Colonic mucosa (tissue), 4 donors: ENCODE measurements at regions not wholly inside any gene's neighbourhood (a gene's known extent, or its start where the extent isn't known, plus 50 kb on each side); places are given as distances from the start of the nearest gene placed in this dataset.

Source experiments
- DNase-seq: peaks from one replicate; pipeline ENCODE4 v3.0.0-alpha.2; 2020
- H3K27ac ChIP-seq: fragments of 200-600 bp; one replicate; pipeline ENCODE4 v1.8.0; 2021
- H3K27me3 ChIP-seq: fragments of 200-600 bp; one replicate; pipeline ENCODE4 v1.8.0; 2021
- H3K36me3 ChIP-seq: fragments of 200-600 bp; one replicate; pipeline ENCODE4 v1.8.0; 2021
- H3K4me1 ChIP-seq: fragments of 200-600 bp; one replicate; pipeline ENCODE4 v1.8.0; 2021; ENCODE audit warnings: mild to moderate bottlenecking
- H3K4me3 ChIP-seq: fragments of 200-600 bp; one replicate; pipeline ENCODE4 v1.8.0; 2021
- H3K9ac ChIP-seq, 2 donors: one replicate each; pipeline ENCODE4 v1.7.0; 2013; ENCODE audit warnings: control low read depth in 2 of 2, low read depth in 2 of 2, low read length in 2 of 2
- H3K9me3 ChIP-seq: fragments of 200-600 bp; one replicate; pipeline ENCODE4 v1.8.0; 2021
- intact Hi-C: fragments of 100-400 bp; cut with DNase I; formaldehyde crosslinking; loops from one replicate; pipeline ENCODE4 v1.14.1; 2022
- TF ChIP-seq, protein P1 (sequence below): fragments of 200-600 bp; IDR thresholded peaks from one replicate; pipeline ENCODE4 v1.8.0; 2022; ENCODE audit warnings: antibody characterized with exemption, mild to moderate bottlenecking
- donor health status: healthy.
- donor health status: DM: no; HTN: no; CAD: no.
- donor health status: DM: no; HTN: no; CAD: no.

DNA sequence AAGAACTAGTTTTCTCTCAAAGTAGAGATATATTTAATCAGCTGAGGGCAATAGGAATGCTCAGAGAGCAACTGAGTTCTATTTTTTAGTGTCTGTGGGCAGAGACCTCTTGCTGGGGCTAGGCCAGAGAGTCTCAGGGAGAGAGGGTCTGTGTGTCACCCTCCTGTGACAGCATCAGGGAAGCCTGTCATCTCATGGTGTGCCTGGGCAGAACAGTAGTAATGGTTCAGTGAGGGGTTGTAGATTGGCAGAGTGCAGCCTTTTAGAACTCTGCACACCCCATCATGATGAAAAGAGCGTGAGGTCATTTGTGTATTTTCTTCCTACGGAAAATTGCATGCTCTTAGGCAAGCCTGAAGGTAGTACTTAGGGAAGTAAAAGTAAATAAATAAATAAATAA is 1396.5 kb upstream of the AGA start:
- TF ChIP-seq, protein P1, sequence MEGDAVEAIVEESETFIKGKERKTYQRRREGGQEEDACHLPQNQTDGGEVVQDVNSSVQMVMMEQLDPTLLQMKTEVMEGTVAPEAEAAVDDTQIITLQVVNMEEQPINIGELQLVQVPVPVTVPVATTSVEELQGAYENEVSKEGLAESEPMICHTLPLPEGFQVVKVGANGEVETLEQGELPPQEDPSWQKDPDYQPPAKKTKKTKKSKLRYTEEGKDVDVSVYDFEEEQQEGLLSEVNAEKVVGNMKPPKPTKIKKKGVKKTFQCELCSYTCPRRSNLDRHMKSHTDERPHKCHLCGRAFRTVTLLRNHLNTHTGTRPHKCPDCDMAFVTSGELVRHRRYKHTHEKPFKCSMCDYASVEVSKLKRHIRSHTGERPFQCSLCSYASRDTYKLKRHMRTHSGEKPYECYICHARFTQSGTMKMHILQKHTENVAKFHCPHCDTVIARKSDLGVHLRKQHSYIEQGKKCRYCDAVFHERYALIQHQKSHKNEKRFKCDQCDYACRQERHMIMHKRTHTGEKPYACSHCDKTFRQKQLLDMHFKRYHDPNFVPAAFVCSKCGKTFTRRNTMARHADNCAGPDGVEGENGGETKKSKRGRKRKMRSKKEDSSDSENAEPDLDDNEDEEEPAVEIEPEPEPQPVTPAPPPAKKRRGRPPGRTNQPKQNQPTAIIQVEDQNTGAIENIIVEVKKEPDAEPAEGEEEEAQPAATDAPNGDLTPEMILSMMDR: no peak
- Histone ChIP-seq H3K9ac (no peak overlapping the region), H3K9me3 (no peaks in the 10 kb centered on the region), H3K4me1 (no peaks in the 10 kb centered on the region), H3K27me3 (no peaks in the 10 kb centered on the region), H3K4me3 (no peak overlapping the region), H3K36me3 (no peaks in the 10 kb centered on the region), H3K27ac (no peak overlapping the region)
- DNase-seq: no peak
- intact Hi-C loops: no loop called here

DNA sequence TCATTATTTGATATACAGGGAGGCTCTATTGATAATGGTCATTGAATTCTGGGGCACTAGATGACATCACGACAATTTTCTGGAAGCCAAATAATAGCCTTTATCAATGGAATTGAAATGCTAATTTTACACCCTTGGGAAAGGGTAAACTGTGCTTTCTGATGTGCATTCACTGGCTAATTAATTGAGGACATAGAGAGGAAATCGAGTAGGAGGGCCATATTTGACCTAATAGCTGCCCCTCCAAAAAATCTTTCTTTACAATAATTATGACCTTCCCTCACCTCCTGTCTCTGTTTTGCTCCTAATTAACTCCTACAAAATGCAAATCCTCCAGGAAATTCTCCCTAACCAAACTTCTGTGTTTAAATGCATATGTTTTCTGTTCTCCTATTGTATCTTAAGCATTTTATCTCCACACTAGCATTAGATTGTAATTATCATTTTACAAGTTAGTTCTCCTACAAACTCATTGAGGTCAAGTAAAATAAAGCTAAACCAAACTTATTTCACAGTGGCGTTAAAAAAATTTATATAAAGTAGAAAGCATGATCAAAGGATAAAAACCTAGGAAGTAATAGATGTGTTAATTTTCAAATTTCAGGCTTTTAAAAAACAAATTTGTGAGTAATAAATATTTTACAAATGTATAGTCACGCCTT is 1414.0 kb upstream of the AGA start:
- intact Hi-C loops: no loop called here
- Histone ChIP-seq H3K36me3 (no peaks in the 10 kb centered on the region), H3K4me3 (no peak overlapping the region), H3K9me3 (no peaks in the 10 kb centered on the region), H3K27ac (no peak overlapping the region), H3K9ac (no peak overlapping the region), H3K27me3 (no peaks in the 10 kb centered on the region), H3K4me1 (no peaks in the 10 kb centered on the region)
- TF ChIP-seq, protein P1: no peak
- no peak for DNase-seq

DNA sequence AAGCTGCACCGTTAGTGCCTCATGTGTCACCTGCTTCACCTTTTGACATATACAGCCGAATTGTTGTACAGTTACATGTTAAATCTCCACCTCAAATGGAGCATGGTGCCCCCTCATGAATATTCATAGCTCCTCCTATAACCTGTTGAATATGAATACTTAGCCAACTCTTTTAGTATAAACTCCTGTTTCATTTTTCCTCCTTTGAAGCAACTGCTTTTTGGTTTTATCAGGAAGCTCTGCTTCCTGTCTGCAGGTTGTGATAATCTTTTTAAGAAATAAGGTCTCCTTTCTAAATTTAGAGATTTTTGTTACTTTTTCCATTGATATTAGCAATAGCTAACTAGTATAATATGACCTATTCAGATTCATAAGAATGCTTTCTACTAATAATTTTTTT is 1429.2 kb upstream of the AGA start:
- DNase-seq: no peak
- TF ChIP-seq, protein P1: no peak
- Histone ChIP-seq H3K36me3 (no peaks in the 10 kb centered on the region), H3K27ac (no peak overlapping the region), H3K4me1 (no peaks in the 10 kb centered on the region), H3K9me3 (no peaks in the 10 kb centered on the region), H3K27me3 (no peaks in the 10 kb centered on the region), H3K4me3 (no peak overlapping the region), H3K9ac (no peak overlapping the region)
- intact Hi-C loops: no loop called here

DNA sequence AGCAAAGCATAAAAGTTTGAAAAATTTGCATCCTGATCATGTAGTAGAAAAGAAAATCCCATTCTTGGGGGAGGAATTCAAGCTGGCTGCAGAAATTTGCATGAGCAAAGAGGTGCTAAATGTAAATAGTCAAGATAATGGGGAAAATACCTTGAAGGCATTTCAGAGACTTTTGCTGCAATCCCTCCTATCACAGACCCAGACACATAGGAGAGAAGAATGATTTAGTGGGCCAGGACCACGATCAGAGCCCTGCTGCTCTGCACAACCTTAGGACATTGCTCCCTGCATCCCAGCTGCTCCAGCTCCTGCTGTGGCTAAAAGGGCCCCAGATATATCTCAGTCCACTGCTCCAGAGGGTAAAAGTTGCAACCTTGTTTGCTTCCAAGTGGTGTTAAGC is 1439.7 kb upstream of the AGA start:
- no peak overlapping the region for H3K27ac ChIP-seq
- H3K9me3 ChIP-seq: no peaks in the 10 kb centered on the region
- no peaks in the 10 kb centered on the region for H3K27me3 ChIP-seq
- H3K4me3 ChIP-seq: no peak overlapping the region
- H3K4me1 ChIP-seq: no peaks in the 10 kb centered on the region
- intact Hi-C loops: no loop called here
- no peaks in the 10 kb centered on the region for H3K36me3 ChIP-seq
- TF ChIP-seq, protein P1: no peak
- H3K9ac ChIP-seq: no peak overlapping the region
- DNase-seq: no peak

DNA sequence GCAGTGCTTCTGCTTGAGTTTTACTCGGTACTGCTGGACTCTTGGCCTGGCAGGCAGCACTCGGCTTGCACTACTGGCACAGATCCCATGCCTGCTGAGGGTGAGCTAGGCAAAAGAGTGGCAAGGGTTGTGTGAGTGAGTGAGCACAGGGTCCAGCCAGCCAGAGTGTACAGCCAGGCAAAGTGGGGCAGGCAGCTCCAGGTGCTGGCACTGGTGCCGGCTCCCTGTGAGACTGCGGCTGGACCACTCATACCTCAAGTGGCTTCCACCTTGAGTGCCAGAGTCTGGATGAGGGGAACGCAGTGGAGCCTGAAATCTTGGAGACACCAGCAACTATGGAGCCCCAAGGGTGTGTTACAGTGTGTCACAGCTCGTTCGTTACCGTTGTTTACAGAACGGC is 1451.9 kb upstream of the AGA start:
- no peaks in the 10 kb centered on the region for H3K27me3 ChIP-seq
- TF ChIP-seq, protein P1: no peak
- no peaks in the 10 kb centered on the region for H3K36me3 ChIP-seq
- no peak overlapping the region for H3K27ac ChIP-seq
- intact Hi-C loops: no loop called here
- no peak for DNase-seq
- H3K9ac ChIP-seq: no peak overlapping the region
- H3K4me3 ChIP-seq: no peak overlapping the region
- no peaks in the 10 kb centered on the region for H3K4me1 ChIP-seq
- H3K9me3 ChIP-seq: no peaks in the 10 kb centered on the region
